ENCODE measurements at regions not wholly inside any gene's neighbourhood (a gene's known extent, or its start where the extent isn't known, plus 50 kb on each side); places are given as distances from the start of the nearest gene placed in this dataset.
"Not testable (repeated sequence)": the region's sequence is repeated elsewhere in the genome, so short reads cannot be mapped to it uniquely, and the experiment has no call there.

DNA sequence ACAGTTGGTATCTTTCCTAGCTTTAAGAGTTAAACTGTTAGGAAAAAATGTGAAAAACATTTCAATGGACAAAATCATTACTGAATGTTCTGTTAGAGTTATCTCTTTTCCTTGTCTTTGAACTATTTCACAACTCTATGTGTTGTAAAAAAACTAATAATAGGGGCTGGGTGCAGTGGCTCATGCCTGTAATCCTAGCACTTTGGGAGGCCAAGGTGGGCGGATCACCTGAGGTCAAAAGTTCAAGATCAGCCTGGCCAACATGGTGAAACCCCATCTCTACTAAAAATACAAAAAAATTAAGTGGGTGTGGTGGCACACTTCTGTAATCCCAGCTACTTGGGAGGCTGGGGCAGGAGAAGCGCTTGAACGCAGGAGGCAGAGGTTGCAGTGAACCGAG is 184.0 kb upstream of the P2RY1 start:
- not testable (repeated sequence) for H3K9me3 ChIP-seq (ENCODE audit: control insufficient read depth in 3 of 3, low read length in 3 of 3); H3K4me1 ChIP-seq (ENCODE audit: control insufficient read depth in 3 of 3, insufficient read depth in 3 of 3, low read length in 3 of 3); H3K9ac ChIP-seq (ENCODE audit: low read depth in 1 of 3, low read length in 3 of 3); H3K36me3 ChIP-seq (ENCODE audit: control insufficient read depth in 3 of 3, insufficient read depth in 3 of 3, low read length in 3 of 3); H3K4me3 ChIP-seq (ENCODE audit: low read length in 3 of 3); H3K27me3 ChIP-seq (ENCODE audit: control insufficient read depth in 3 of 3, insufficient read depth in 3 of 3, low read length in 3 of 3); H3K27ac ChIP-seq (ENCODE audit: low read depth, low read length)

DNA sequence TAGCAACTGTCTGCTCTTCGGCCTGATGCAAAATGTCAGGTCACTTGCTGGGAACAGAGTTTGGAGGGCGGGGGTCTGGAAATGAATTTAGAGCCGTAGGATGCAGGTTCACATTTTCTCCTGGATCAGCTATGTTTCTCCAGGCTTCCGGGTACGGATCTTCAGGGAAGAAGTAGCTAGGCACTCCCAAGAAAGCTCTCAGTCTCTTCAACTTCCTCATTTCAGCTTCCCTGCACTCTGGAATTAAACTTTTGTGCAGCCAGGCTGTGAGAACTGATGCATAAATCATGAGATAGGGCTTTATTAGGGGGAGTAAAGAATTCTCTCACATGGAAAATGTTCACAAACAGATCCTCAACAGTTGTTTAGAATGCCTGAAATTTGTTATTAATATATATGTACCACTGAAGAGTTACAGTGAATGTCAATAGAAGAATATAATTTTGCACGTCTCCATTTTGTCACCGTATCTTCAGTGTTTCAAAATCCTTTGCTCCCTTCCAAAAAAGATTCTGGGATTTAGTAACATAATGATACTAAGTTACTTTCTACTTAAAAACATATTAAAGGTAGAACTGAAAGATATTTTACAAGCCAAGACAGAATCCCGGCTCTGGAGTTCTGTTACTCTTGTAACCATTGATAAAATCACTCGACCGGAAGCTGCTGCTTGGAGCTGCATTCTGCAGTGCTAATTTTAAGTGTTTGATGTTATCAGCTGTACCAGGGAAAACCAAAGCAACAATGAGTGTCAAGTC is 178.5 kb upstream of the P2RY1 start:
- no peak overlapping the region for H3K27ac ChIP-seq (ENCODE audit: low read depth, low read length)
- H3K4me3 ChIP-seq (ENCODE audit: low read length in 3 of 3): peak overlapping the region in 1 of 3 donors; percentile 15
- no peaks in the 10 kb centered on the region for H3K27me3 ChIP-seq (ENCODE audit: control insufficient read depth in 3 of 3, insufficient read depth in 3 of 3, low read length in 3 of 3)
- H3K9ac ChIP-seq (ENCODE audit: low read depth in 1 of 3, low read length in 3 of 3): no peak overlapping the region
- H3K36me3 ChIP-seq (ENCODE audit: control insufficient read depth in 3 of 3, insufficient read depth in 3 of 3, low read length in 3 of 3): no peaks in the 10 kb centered on the region
- H3K4me1 ChIP-seq (ENCODE audit: control insufficient read depth in 3 of 3, insufficient read depth in 3 of 3, low read length in 3 of 3): no peaks in the 10 kb centered on the region
- H3K9me3 ChIP-seq (ENCODE audit: control insufficient read depth in 3 of 3, low read length in 3 of 3): no peaks in the 10 kb centered on the region

GRCh38 chr3:152656972-152657355 is 178.0 kb upstream of the P2RY1 start:
- Histone ChIP-seq H3K9me3 (ENCODE audit: control insufficient read depth in 3 of 3, low read length in 3 of 3) (no peaks in the 10 kb centered on the region), H3K4me1 (ENCODE audit: control insufficient read depth in 3 of 3, insufficient read depth in 3 of 3, low read length in 3 of 3) (no peaks in the 10 kb centered on the region), H3K27ac (ENCODE audit: low read depth, low read length) (no peak overlapping the region), H3K27me3 (ENCODE audit: control insufficient read depth in 3 of 3, insufficient read depth in 3 of 3, low read length in 3 of 3) (no peaks in the 10 kb centered on the region), H3K9ac (ENCODE audit: low read depth in 1 of 3, low read length in 3 of 3) (no peak overlapping the region), H3K4me3 (ENCODE audit: low read length in 3 of 3) (no peak overlapping the region), H3K36me3 (ENCODE audit: control insufficient read depth in 3 of 3, insufficient read depth in 3 of 3, low read length in 3 of 3) (no peaks in the 10 kb centered on the region)

DNA sequence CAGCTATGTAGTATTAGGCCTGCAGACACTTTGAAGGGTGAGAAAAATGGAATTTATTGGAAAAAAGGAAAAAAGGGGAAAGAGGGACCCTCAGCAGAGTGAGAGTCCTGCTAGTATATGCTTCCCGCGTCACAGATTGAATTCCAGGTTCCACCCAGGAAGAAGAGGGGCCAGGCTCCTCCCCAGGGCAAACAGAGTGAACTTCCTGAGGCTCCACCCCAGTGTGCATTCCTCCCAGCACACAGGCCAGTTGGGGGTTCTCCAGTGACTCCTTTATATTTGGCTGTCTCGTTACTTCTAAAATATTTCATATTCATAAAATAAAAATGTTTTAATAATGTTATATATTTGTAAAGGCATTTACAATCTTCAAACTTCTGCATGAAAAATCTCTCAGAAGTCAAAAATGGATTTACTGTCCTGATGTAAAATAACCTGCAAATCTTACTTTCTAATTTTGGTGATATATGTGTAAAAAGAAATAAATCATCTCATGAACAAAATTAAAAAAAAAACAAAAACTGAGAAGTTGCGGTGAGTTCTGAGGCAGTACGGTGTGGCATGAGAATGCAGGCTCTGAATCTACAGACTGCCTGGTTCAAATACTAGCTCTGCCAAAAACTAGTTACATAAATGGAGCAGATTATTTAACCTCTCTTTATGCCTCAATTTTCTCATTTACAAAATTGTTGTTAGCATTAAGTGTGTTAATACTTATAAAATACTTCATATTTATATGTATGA is 175.8 kb upstream of the P2RY1 start:
- H3K36me3 ChIP-seq (ENCODE audit: control insufficient read depth in 3 of 3, insufficient read depth in 3 of 3, low read length in 3 of 3): no peaks in the 10 kb centered on the region
- no peaks in the 10 kb centered on the region for H3K27me3 ChIP-seq (ENCODE audit: control insufficient read depth in 3 of 3, insufficient read depth in 3 of 3, low read length in 3 of 3)
- no peak overlapping the region for H3K27ac ChIP-seq (ENCODE audit: low read depth, low read length)
- no peaks in the 10 kb centered on the region for H3K4me1 ChIP-seq (ENCODE audit: control insufficient read depth in 3 of 3, insufficient read depth in 3 of 3, low read length in 3 of 3)
- H3K9me3 ChIP-seq (ENCODE audit: control insufficient read depth in 3 of 3, low read length in 3 of 3): no peaks in the 10 kb centered on the region
- H3K4me3 ChIP-seq (ENCODE audit: low read length in 3 of 3): no peak overlapping the region
- no peak overlapping the region for H3K9ac ChIP-seq (ENCODE audit: low read depth in 1 of 3, low read length in 3 of 3)

- Histone ChIP-seq H3K4me1 (ENCODE audit: control insufficient read depth in 3 of 3, insufficient read depth in 3 of 3, low read length in 3 of 3) (no peaks in the 10 kb centered on the region), H3K4me3 (ENCODE audit: low read length in 3 of 3) (no peak overlapping the region), H3K36me3 (ENCODE audit: control insufficient read depth in 3 of 3, insufficient read depth in 3 of 3, low read length in 3 of 3) (no peaks in the 10 kb centered on the region), H3K9me3 (ENCODE audit: control insufficient read depth in 3 of 3, low read length in 3 of 3) (no peaks in the 10 kb centered on the region), H3K27me3 (ENCODE audit: control insufficient read depth in 3 of 3, insufficient read depth in 3 of 3, low read length in 3 of 3) (no peaks in the 10 kb centered on the region), H3K9ac (ENCODE audit: low read depth in 1 of 3, low read length in 3 of 3) (no peak overlapping the region), H3K27ac (ENCODE audit: low read depth, low read length) (no peak overlapping the region)
Measured at GRCh38 chr3:152662157-152662556, 172.8 kb upstream of the P2RY1 start.

DNA sequence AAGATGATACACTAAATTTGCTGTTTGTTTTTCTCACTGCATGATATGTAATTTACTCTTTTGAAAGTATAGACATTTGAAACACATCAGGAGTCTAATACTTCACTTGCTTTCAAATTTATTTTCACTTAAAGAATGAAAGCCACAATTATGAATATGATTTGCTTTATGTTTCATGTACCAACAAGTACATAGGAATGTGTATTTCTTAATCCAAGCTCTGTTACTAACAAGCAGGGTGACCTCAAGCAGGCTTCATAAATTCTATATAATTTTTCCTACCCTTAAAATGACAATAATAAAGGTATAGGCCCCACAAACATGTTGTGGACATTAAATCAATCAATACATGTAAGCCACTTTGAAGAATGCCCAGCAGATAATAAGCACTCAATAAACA is 170.2 kb upstream of the P2RY1 start:
- Histone ChIP-seq H3K4me1 (ENCODE audit: control insufficient read depth in 3 of 3, insufficient read depth in 3 of 3, low read length in 3 of 3) (no peaks in the 10 kb centered on the region), H3K4me3 (ENCODE audit: low read length in 3 of 3) (no peak overlapping the region), H3K9me3 (ENCODE audit: control insufficient read depth in 3 of 3, low read length in 3 of 3) (no peaks in the 10 kb centered on the region), H3K36me3 (ENCODE audit: control insufficient read depth in 3 of 3, insufficient read depth in 3 of 3, low read length in 3 of 3) (no peaks in the 10 kb centered on the region), H3K27ac (ENCODE audit: low read depth, low read length) (no peak overlapping the region), H3K9ac (ENCODE audit: low read depth in 1 of 3, low read length in 3 of 3) (no peak overlapping the region), H3K27me3 (ENCODE audit: control insufficient read depth in 3 of 3, insufficient read depth in 3 of 3, low read length in 3 of 3) (no peaks in the 10 kb centered on the region)

DNA sequence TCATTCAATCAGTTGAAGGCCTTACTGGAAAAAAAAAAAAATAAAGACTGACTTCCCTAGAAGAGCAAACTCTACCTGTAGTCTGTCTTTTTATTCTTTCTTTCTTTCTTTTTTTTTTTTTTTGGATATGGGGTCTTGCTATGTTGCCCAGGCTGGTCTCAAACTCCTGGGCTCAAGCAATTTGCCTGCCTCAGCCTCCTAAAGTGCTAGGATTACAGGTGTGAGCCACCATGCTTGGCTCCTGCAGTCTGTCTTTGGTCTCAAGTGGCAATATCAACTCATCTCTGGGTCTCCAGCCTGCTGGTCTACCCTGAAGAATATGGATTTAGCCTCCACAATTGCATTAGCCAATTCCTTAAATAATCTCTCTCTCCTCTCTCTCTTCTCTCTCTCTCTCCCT is 167.7 kb upstream of the P2RY1 start:
- H3K4me1 ChIP-seq (ENCODE audit: control insufficient read depth in 3 of 3, insufficient read depth in 3 of 3, low read length in 3 of 3): no peaks in the 10 kb centered on the region
- no peaks in the 10 kb centered on the region for H3K36me3 ChIP-seq (ENCODE audit: control insufficient read depth in 3 of 3, insufficient read depth in 3 of 3, low read length in 3 of 3)
- H3K27me3 ChIP-seq (ENCODE audit: control insufficient read depth in 3 of 3, insufficient read depth in 3 of 3, low read length in 3 of 3): no peaks in the 10 kb centered on the region
- H3K9ac ChIP-seq (ENCODE audit: low read depth in 1 of 3, low read length in 3 of 3): no peak overlapping the region
- H3K9me3 ChIP-seq (ENCODE audit: control insufficient read depth in 3 of 3, low read length in 3 of 3): no peaks in the 10 kb centered on the region
- no peak overlapping the region for H3K4me3 ChIP-seq (ENCODE audit: low read length in 3 of 3)
- H3K27ac ChIP-seq (ENCODE audit: low read depth, low read length): no peak overlapping the region

DNA sequence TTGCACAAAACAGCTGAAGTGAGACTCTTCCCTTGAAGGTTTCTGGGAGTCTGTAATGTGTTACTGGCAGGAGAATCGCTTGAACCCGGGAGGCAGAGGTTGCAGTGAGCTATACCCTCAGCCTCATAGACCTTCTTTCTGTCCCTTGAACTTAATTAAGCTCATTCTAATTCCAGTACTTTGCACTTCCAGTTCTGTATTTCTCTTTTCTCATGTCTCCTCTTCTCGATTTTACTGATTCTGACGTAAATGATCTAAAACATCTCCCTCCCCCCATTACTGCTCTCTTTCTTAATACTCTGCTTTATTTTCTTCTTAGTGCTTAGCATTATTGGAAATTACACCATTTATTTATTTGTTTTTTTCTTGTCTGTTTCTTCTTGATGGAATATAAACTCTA is 165.4 kb upstream of the P2RY1 start:
- no peak overlapping the region for H3K27ac ChIP-seq (ENCODE audit: low read depth, low read length)
- no peak overlapping the region for H3K4me3 ChIP-seq (ENCODE audit: low read length in 3 of 3)
- H3K9me3 ChIP-seq (ENCODE audit: control insufficient read depth in 3 of 3, low read length in 3 of 3): no peaks in the 10 kb centered on the region
- no peaks in the 10 kb centered on the region for H3K27me3 ChIP-seq (ENCODE audit: control insufficient read depth in 3 of 3, insufficient read depth in 3 of 3, low read length in 3 of 3)
- no peak overlapping the region for H3K9ac ChIP-seq (ENCODE audit: low read depth in 1 of 3, low read length in 3 of 3)
- H3K4me1 ChIP-seq (ENCODE audit: control insufficient read depth in 3 of 3, insufficient read depth in 3 of 3, low read length in 3 of 3): no peaks in the 10 kb centered on the region
- no peaks in the 10 kb centered on the region for H3K36me3 ChIP-seq (ENCODE audit: control insufficient read depth in 3 of 3, insufficient read depth in 3 of 3, low read length in 3 of 3)

GRCh38 chr3:152671446-152672319 is 163.2 kb upstream of the P2RY1 start:
- Histone ChIP-seq H3K27ac (ENCODE audit: low read depth, low read length) (no peak overlapping the region), H3K27me3 (ENCODE audit: control insufficient read depth in 3 of 3, insufficient read depth in 3 of 3, low read length in 3 of 3) (no peaks in the 10 kb centered on the region), H3K9me3 (ENCODE audit: control insufficient read depth in 3 of 3, low read length in 3 of 3) (no peaks in the 10 kb centered on the region), H3K4me1 (ENCODE audit: control insufficient read depth in 3 of 3, insufficient read depth in 3 of 3, low read length in 3 of 3) (no peaks in the 10 kb centered on the region), H3K9ac (ENCODE audit: low read depth in 1 of 3, low read length in 3 of 3) (no peak overlapping the region), H3K36me3 (ENCODE audit: control insufficient read depth in 3 of 3, insufficient read depth in 3 of 3, low read length in 3 of 3) (no peaks in the 10 kb centered on the region), H3K4me3 (ENCODE audit: low read length in 3 of 3) (no peak overlapping the region)

- H3K9me3 ChIP-seq (ENCODE audit: control insufficient read depth in 3 of 3, low read length in 3 of 3): no peaks in the 10 kb centered on the region
- H3K9ac ChIP-seq (ENCODE audit: low read depth in 1 of 3, low read length in 3 of 3): no peak overlapping the region
- H3K27ac ChIP-seq (ENCODE audit: low read depth, low read length): no peak overlapping the region
- no peaks in the 10 kb centered on the region for H3K36me3 ChIP-seq (ENCODE audit: control insufficient read depth in 3 of 3, insufficient read depth in 3 of 3, low read length in 3 of 3)
- no peak overlapping the region for H3K4me3 ChIP-seq (ENCODE audit: low read length in 3 of 3)
- H3K27me3 ChIP-seq (ENCODE audit: control insufficient read depth in 3 of 3, insufficient read depth in 3 of 3, low read length in 3 of 3): no peaks in the 10 kb centered on the region
- H3K4me1 ChIP-seq (ENCODE audit: control insufficient read depth in 3 of 3, insufficient read depth in 3 of 3, low read length in 3 of 3): no peaks in the 10 kb centered on the region
Measured at GRCh38 chr3:152672320-152672649, 162.6 kb upstream of the P2RY1 start.

Data from skeletal muscle tissue (tissue), 3 donors.